ENCODE measurements at regions not wholly inside any gene's neighbourhood (a gene's known extent, or its start where the extent isn't known, plus 50 kb on each side); places are given as distances from the start of the nearest gene placed in this dataset.
"Not testable (repeated sequence)": the region's sequence is repeated elsewhere in the genome, so short reads cannot be mapped to it uniquely, and the experiment has no call there.

- no peak for DNase-seq (ENCODE audit: low spot score)
Measured at GRCh38 chr11:38582151-38582550, 1984.1 kb upstream of the RAG2 start.

- no peak for DNase-seq (ENCODE audit: low spot score)
Measured at GRCh38 chr11:38577769-38578168, 1979.7 kb upstream of the RAG2 start.

- no peak for DNase-seq (ENCODE audit: low spot score)
Measured at GRCh38 chr11:38562562-38562961, 1964.5 kb upstream of the RAG2 start.

GRCh38 chr11:38553148-38553547 is 1955.1 kb upstream of the RAG2 start:
- DNase-seq (ENCODE audit: low spot score), result no peak

GRCh38 chr11:38547462-38547861 is 1949.4 kb upstream of the RAG2 start:
- no peak for DNase-seq (ENCODE audit: low spot score)

- no peak for DNase-seq (ENCODE audit: low spot score)
Measured at GRCh38 chr11:38543986-38544385, 1946.0 kb upstream of the RAG2 start.

- no peak for DNase-seq (ENCODE audit: low spot score)
Measured at GRCh38 chr11:38543311-38543710, 1945.3 kb upstream of the RAG2 start.

- no peak for DNase-seq (ENCODE audit: low spot score)
Measured at GRCh38 chr11:38538866-38539680, 1941.0 kb upstream of the RAG2 start.

GRCh38 chr11:38530226-38530625 is 1932.2 kb upstream of the RAG2 start:
- no peak for DNase-seq (ENCODE audit: low spot score)

GRCh38 chr11:38524945-38525344 is 1926.9 kb upstream of the RAG2 start:
- no peak for DNase-seq (ENCODE audit: low spot score)

GRCh38 chr11:38517991-38518390 is 1920.0 kb upstream of the RAG2 start:
- no peak for DNase-seq (ENCODE audit: low spot score)

- not testable (repeated sequence) for DNase-seq (ENCODE audit: low spot score)
Measured at GRCh38 chr11:38512830-38513229, 1914.8 kb upstream of the RAG2 start.

GRCh38 chr11:38510041-38510440 is 1912.0 kb upstream of the RAG2 start:
- no peak for DNase-seq (ENCODE audit: low spot score)

GRCh38 chr11:38503876-38504275 is 1905.8 kb upstream of the RAG2 start:
- no peak for DNase-seq (ENCODE audit: low spot score)

- DNase-seq (ENCODE audit: low spot score), result no peak
Measured at GRCh38 chr11:38498721-38499120, 1900.7 kb upstream of the RAG2 start.

GRCh38 chr11:38491986-38492385 is 1894.0 kb upstream of the RAG2 start:
- DNase-seq (ENCODE audit: low spot score), result no peak

GRCh38 chr11:38481391-38481790 is 1883.4 kb upstream of the RAG2 start:
- no peak for DNase-seq (ENCODE audit: low spot score)

GRCh38 chr11:38476808-38477575 is 1879.0 kb upstream of the RAG2 start:
- no peak for DNase-seq (ENCODE audit: low spot score)

- no peak for DNase-seq (ENCODE audit: low spot score)
Measured at GRCh38 chr11:38461751-38462150, 1863.7 kb upstream of the RAG2 start.

GRCh38 chr11:38460896-38461295 is 1862.9 kb upstream of the RAG2 start:
- DNase-seq (ENCODE audit: low spot score), result no peak

- no peak for DNase-seq (ENCODE audit: low spot score)
Measured at GRCh38 chr11:38460429-38460828, 1862.4 kb upstream of the RAG2 start.

GRCh38 chr11:38456371-38456770 is 1858.3 kb upstream of the RAG2 start:
- no peak for DNase-seq (ENCODE audit: low spot score)

- no peak for DNase-seq (ENCODE audit: low spot score)
Measured at GRCh38 chr11:38448284-38448683, 1850.2 kb upstream of the RAG2 start.
